ENCODE measurements at regions not wholly inside any gene's neighbourhood (a gene's known extent, or its start where the extent isn't known, plus 50 kb on each side); places are given as distances from the start of the nearest gene placed in this dataset.

GRCh38 chr3:127053979-127054378 is 71.1 kb downstream of the PLXNA1 start:
- DNase-seq (ENCODE audit: low spot score) = no peak
- TF ChIP-seq, protein P1, sequence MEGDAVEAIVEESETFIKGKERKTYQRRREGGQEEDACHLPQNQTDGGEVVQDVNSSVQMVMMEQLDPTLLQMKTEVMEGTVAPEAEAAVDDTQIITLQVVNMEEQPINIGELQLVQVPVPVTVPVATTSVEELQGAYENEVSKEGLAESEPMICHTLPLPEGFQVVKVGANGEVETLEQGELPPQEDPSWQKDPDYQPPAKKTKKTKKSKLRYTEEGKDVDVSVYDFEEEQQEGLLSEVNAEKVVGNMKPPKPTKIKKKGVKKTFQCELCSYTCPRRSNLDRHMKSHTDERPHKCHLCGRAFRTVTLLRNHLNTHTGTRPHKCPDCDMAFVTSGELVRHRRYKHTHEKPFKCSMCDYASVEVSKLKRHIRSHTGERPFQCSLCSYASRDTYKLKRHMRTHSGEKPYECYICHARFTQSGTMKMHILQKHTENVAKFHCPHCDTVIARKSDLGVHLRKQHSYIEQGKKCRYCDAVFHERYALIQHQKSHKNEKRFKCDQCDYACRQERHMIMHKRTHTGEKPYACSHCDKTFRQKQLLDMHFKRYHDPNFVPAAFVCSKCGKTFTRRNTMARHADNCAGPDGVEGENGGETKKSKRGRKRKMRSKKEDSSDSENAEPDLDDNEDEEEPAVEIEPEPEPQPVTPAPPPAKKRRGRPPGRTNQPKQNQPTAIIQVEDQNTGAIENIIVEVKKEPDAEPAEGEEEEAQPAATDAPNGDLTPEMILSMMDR (IDR thresholded peaks at IDR 0.05) = no peak
- ATAC-seq (ENCODE audit: low FRiP score) = no peak

DNA sequence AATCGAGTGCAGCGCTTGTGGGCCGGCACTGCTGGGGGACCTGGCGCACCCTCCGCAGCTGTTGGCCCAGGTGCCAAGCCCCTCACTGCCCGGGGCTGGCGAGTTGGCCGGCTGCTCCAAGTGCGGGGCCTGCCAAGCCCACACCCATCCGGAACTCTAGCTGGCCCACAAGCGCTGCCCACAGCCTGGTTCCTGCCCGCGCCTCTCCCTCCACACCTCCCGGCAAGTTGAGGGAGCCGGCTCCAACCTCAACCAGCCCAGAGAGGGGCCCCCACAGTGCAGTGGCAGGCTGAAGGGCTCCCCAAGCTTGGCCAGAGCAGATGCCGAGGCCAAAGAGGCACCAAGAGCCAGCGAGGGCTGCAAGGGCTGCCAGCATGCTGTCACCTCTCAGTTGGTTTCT is 73.4 kb downstream of the PLXNA1 start:
- DNase-seq (ENCODE audit: low spot score) (no peak), ATAC-seq (ENCODE audit: low FRiP score) (no peak)
- TF ChIP-seq, protein P1 (IDR thresholded peaks at IDR 0.05) = no peak

DNA sequence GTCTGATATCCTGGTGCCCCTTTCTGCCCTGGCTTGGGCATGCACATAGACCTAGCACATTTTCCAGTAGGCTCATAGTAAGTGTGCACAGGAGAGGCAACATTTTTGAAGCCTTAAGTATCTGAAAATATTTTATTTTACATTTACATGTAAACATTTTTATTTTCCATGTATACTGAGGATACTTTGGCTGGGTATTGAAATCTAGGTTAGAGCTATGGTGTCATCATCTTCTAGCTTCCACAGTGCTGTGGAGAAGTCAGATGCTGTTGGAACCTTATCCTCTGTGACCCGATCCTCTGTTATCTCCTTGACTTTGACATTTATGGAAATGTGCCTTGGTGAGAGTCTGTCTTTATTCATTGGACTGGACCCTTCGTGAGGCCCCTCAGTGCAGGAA is 74.1 kb downstream of the PLXNA1 start:
- DNase-seq (ENCODE audit: low spot score) (no peak), ATAC-seq (ENCODE audit: low FRiP score) (no peak)
- TF ChIP-seq, protein P1 (IDR thresholded peaks at IDR 0.05) = no peak

GRCh38 chr3:127059072-127059471 is 76.2 kb downstream of the PLXNA1 start:
- ATAC-seq (ENCODE audit: low FRiP score) (no peak), DNase-seq (ENCODE audit: low spot score) (no peak)

DNA sequence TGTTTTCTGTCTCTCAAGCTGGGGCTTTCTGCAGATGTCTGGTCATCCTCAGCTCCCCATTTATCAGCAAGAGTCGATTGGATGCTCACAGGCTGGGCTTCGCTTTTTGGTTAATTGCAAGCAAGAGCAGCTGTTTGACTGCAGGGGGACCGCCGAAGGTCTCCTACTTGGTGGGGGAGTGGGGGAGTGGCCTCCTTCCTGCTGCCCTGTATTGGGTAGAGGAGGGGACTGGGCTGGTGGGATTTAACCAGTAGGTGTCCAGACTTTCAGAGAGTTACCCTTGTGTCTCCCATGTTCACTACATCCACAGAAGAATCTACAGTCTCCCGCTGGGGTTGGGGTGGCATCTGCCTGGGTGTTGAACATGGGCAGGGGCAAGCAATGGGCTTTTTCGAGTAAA is 78.7 kb downstream of the PLXNA1 start:
- ATAC-seq (ENCODE audit: low FRiP score) (no peak), DNase-seq (ENCODE audit: low spot score) (no peak)
- TF ChIP-seq, protein P1 (IDR thresholded peaks at IDR 0.05) = no peak

More at GRCh38 chr3:127059072-127059471, 76.2 kb downstream of the PLXNA1 start:
- TF ChIP-seq, protein P1 (IDR thresholded peaks at IDR 0.05) = no peak

DNA sequence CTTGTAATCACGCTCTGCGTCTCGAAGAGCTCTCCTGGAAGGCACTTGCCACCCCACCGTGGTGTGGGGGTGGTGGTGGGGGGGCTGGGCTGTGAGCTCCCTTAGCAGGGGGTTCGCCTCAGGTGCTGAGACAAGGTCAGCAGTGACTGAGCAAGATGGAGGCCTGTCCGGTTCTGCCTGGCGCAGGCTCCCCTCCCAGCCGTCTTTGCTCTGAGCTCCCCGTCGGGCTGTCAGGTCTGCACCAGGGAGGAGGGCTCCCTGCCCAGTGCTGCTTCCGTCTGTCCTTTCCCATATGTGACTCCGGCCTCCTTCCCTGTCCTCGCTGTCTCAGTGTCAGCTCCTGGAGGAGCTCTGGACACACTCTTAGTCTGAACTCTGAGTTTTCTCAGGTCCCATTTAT is 80.0 kb downstream of the PLXNA1 start:
- DNase-seq (ENCODE audit: low spot score) = no peak
- TF ChIP-seq, protein P1 (IDR thresholded peaks at IDR 0.05) = no peak

GRCh38 chr3:127063916-127064315 is 81.0 kb downstream of the PLXNA1 start:
- no peak for DNase-seq (ENCODE audit: low spot score)
- TF ChIP-seq, protein P1 (IDR thresholded peaks at IDR 0.05) = no peak
- ATAC-seq (ENCODE audit: low FRiP score) = no peak

More for the DNA sequence above, 80.0 kb downstream of the PLXNA1 start:
- ATAC-seq (ENCODE audit: low FRiP score) = no peak
